DND-41 (cell line): ENCODE measurements at regions not wholly inside any gene's neighbourhood (a gene's known extent, or its start where the extent isn't known, plus 50 kb on each side); places are given as distances from the start of the nearest gene placed in this dataset.

Experiments used
- EZH2 ChIP-seq: IDR thresholded peaks from 3 replicates; pipeline ENCODE4 v1.6.1; 2012; ENCODE audit warnings: borderline replicate concordance, low read depth, mild to moderate bottlenecking, moderate library complexity, low read length, inconsistent platforms; ENCODE audit not compliant: severe bottlenecking
- TF ChIP-seq, protein P1 (sequence below): IDR thresholded peaks from 2 replicates; pipeline ENCODE4 v1.5.1; 2012; ENCODE audit warnings: borderline replicate concordance, low read length, moderate library complexity, mild to moderate bottlenecking; ENCODE audit not compliant: poor library complexity, severe bottlenecking; ENCODE audit errors: extremely low read depth

- TF ChIP-seq, protein P1, sequence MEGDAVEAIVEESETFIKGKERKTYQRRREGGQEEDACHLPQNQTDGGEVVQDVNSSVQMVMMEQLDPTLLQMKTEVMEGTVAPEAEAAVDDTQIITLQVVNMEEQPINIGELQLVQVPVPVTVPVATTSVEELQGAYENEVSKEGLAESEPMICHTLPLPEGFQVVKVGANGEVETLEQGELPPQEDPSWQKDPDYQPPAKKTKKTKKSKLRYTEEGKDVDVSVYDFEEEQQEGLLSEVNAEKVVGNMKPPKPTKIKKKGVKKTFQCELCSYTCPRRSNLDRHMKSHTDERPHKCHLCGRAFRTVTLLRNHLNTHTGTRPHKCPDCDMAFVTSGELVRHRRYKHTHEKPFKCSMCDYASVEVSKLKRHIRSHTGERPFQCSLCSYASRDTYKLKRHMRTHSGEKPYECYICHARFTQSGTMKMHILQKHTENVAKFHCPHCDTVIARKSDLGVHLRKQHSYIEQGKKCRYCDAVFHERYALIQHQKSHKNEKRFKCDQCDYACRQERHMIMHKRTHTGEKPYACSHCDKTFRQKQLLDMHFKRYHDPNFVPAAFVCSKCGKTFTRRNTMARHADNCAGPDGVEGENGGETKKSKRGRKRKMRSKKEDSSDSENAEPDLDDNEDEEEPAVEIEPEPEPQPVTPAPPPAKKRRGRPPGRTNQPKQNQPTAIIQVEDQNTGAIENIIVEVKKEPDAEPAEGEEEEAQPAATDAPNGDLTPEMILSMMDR = no peak
- TF ChIP-seq EZH2 = no peak
These were observed 107.6 kb upstream of the GORAB start for GRCh38 chr1:170424346-170424745.
